Muscle layer of colon (tissue), 2 donors: ENCODE measurements at regions not wholly inside any gene's neighbourhood (a gene's known extent, or its start where the extent isn't known, plus 50 kb on each side); places are given as distances from the start of the nearest gene placed in this dataset.

Experiments
- H3K27ac ChIP-seq: one replicate; pipeline ENCODE4 v1.7.0; 2013; ENCODE audit warnings: low read depth, mild to moderate bottlenecking, low read length, moderate library complexity
- H3K27me3 ChIP-seq, 2 donors: one replicate each; pipeline ENCODE4 v1.7.0; 2013; ENCODE audit warnings: low read length in 2 of 2, mild to moderate bottlenecking in 2 of 2; ENCODE audit not compliant: insufficient read depth in 2 of 2, control insufficient read depth in 1 of 2
- H3K36me3 ChIP-seq: one replicate; pipeline ENCODE4 v1.7.0; 2013; ENCODE audit warnings: mild to moderate bottlenecking, low read length; ENCODE audit not compliant: insufficient read depth
- H3K4me1 ChIP-seq: one replicate; pipeline ENCODE4 v1.7.0; 2013; ENCODE audit warnings: mild to moderate bottlenecking, low read length; ENCODE audit not compliant: insufficient read depth
- H3K4me3 ChIP-seq, 2 donors: one replicate each; pipeline ENCODE4 v1.7.0; 2013; ENCODE audit warnings: low read length in 2 of 2, low read depth in 1 of 2, mild to moderate bottlenecking in 1 of 2, moderate library complexity in 1 of 2
- H3K9ac ChIP-seq: one replicate; pipeline ENCODE4 v1.7.0; 2013; ENCODE audit warnings: low read length
- H3K9me3 ChIP-seq: one replicate; pipeline ENCODE4 v1.7.0; 2013; ENCODE audit warnings: mild to moderate bottlenecking, low read length
- donor health status: abdominal sarcoma.
- donor health status: Adenocarcinoma of cecum.

- no peak overlapping the region for H3K4me3 ChIP-seq
- H3K27ac ChIP-seq = no peak overlapping the region
- no peaks in the 10 kb centered on the region for H3K9me3 ChIP-seq
- H3K4me1 ChIP-seq = no peaks in the 10 kb centered on the region
- H3K36me3 ChIP-seq = no peaks in the 10 kb centered on the region
- H3K27me3 ChIP-seq = no peaks in the 10 kb centered on the region
- H3K9ac ChIP-seq = no peak overlapping the region
Observed at GRCh38 chr4:125541836-125542385, 227.2 kb downstream of the FAT4 start.

- Histone ChIP-seq H3K27me3 (no peaks in the 10 kb centered on the region), H3K9me3 (no peaks in the 10 kb centered on the region), H3K4me3 (no peak overlapping the region), H3K27ac (no peak overlapping the region), H3K4me1 (no peaks in the 10 kb centered on the region), H3K36me3 (no peaks in the 10 kb centered on the region), H3K9ac (no peak overlapping the region)
Observed at GRCh38 chr4:125546272-125546671, 231.5 kb downstream of the FAT4 start.

- Histone ChIP-seq H3K27me3 (no peaks in the 10 kb centered on the region), H3K27ac (no peak overlapping the region), H3K4me1 (no peaks in the 10 kb centered on the region), H3K9ac (no peak overlapping the region), H3K36me3 (no peaks in the 10 kb centered on the region), H3K9me3 (no peaks in the 10 kb centered on the region), H3K4me3 (no peak overlapping the region)
Observed at GRCh38 chr4:125547836-125548235, 233.1 kb downstream of the FAT4 start.

GRCh38 chr4:125550769-125551168 is 236.0 kb downstream of the FAT4 start:
- no peak overlapping the region for H3K9ac ChIP-seq
- H3K4me1 ChIP-seq = no peaks in the 10 kb centered on the region
- no peaks in the 10 kb centered on the region for H3K36me3 ChIP-seq
- H3K27ac ChIP-seq = no peak overlapping the region
- no peaks in the 10 kb centered on the region for H3K27me3 ChIP-seq
- H3K4me3 ChIP-seq = no peak overlapping the region
- no peaks in the 10 kb centered on the region for H3K9me3 ChIP-seq

GRCh38 chr4:125551466-125551865 is 236.7 kb downstream of the FAT4 start:
- Histone ChIP-seq H3K27ac (no peak overlapping the region), H3K4me1 (no peaks in the 10 kb centered on the region), H3K9me3 (no peaks in the 10 kb centered on the region), H3K4me3 (no peak overlapping the region), H3K36me3 (no peaks in the 10 kb centered on the region), H3K27me3 (no peaks in the 10 kb centered on the region), H3K9ac (no peak overlapping the region)

GRCh38 chr4:125551967-125552366 is 237.2 kb downstream of the FAT4 start:
- Histone ChIP-seq H3K4me3 (no peak overlapping the region), H3K9ac (no peak overlapping the region), H3K36me3 (no peaks in the 10 kb centered on the region), H3K27ac (no peak overlapping the region), H3K9me3 (no peaks in the 10 kb centered on the region), H3K4me1 (no peaks in the 10 kb centered on the region), H3K27me3 (no peaks in the 10 kb centered on the region)

GRCh38 chr4:125572601-125573000 is 257.8 kb downstream of the FAT4 start:
- Histone ChIP-seq H3K9ac (no peak overlapping the region), H3K27me3 (no peaks in the 10 kb centered on the region), H3K9me3 (no peaks in the 10 kb centered on the region), H3K4me1 (no peaks in the 10 kb centered on the region), H3K27ac (no peak overlapping the region), H3K36me3 (no peaks in the 10 kb centered on the region), H3K4me3 (no peak overlapping the region)

- H3K9ac ChIP-seq = no peak overlapping the region
- no peak overlapping the region for H3K4me3 ChIP-seq
- no peaks in the 10 kb centered on the region for H3K9me3 ChIP-seq
- H3K36me3 ChIP-seq = no peaks in the 10 kb centered on the region
- no peaks in the 10 kb centered on the region for H3K4me1 ChIP-seq
- no peaks in the 10 kb centered on the region for H3K27me3 ChIP-seq
- H3K27ac ChIP-seq = no peak overlapping the region
Observed at GRCh38 chr4:125573368-125573767, 258.6 kb downstream of the FAT4 start.

- Histone ChIP-seq H3K9me3 (no peaks in the 10 kb centered on the region), H3K4me1 (no peaks in the 10 kb centered on the region), H3K27me3 (no peaks in the 10 kb centered on the region), H3K36me3 (no peaks in the 10 kb centered on the region), H3K27ac (no peak overlapping the region), H3K4me3 (no peak overlapping the region), H3K9ac (no peak overlapping the region)
Observed at GRCh38 chr4:125573786-125574185, 259.0 kb downstream of the FAT4 start.

- H3K4me1 ChIP-seq = no peaks in the 10 kb centered on the region
- H3K9me3 ChIP-seq = no peaks in the 10 kb centered on the region
- H3K27me3 ChIP-seq = no peaks in the 10 kb centered on the region
- H3K9ac ChIP-seq = no peak overlapping the region
- no peak overlapping the region for H3K27ac ChIP-seq
- no peaks in the 10 kb centered on the region for H3K36me3 ChIP-seq
- no peak overlapping the region for H3K4me3 ChIP-seq
Observed at GRCh38 chr4:125582302-125582701, 267.5 kb downstream of the FAT4 start.

GRCh38 chr4:125590158-125590557 is 275.4 kb downstream of the FAT4 start:
- Histone ChIP-seq H3K9ac (no peak overlapping the region), H3K9me3 (no peaks in the 10 kb centered on the region), H3K4me3 (no peak overlapping the region), H3K36me3 (no peaks in the 10 kb centered on the region), H3K27ac (no peak overlapping the region), H3K4me1 (no peaks in the 10 kb centered on the region), H3K27me3 (no peaks in the 10 kb centered on the region)

GRCh38 chr4:125591290-125591689 is 276.5 kb downstream of the FAT4 start:
- Histone ChIP-seq H3K9me3 (no peaks in the 10 kb centered on the region), H3K4me3 (no peak overlapping the region), H3K9ac (no peak overlapping the region), H3K27me3 (no peaks in the 10 kb centered on the region), H3K36me3 (no peaks in the 10 kb centered on the region), H3K4me1 (no peaks in the 10 kb centered on the region), H3K27ac (no peak overlapping the region)
